ENCODE measurements at regions not wholly inside any gene's neighbourhood (a gene's known extent, or its start where the extent isn't known, plus 50 kb on each side); places are given as distances from the start of the nearest gene placed in this dataset.

DNA sequence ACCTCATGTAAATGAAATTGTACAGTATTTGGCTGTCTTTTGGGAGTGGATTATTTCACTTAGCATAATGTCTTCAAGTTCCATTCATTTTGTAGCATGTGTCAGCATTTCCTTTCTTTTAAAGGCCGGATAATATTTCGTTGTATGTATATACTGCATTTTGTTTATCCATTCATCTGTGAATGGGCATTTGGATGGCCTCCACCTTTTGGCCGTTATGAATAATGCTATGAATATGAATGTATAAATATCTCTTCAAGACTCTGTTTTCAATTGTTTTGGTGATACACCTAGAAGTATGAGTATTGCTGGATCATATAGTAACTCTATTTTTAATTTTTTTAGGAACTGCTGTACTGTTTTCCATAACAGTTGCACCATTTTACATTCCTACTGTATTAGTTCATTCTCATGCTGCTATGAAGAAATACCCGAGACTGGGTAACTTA, 164.9 kb downstream of the DYRK2 start:
- TF ChIP-seq, protein P1, sequence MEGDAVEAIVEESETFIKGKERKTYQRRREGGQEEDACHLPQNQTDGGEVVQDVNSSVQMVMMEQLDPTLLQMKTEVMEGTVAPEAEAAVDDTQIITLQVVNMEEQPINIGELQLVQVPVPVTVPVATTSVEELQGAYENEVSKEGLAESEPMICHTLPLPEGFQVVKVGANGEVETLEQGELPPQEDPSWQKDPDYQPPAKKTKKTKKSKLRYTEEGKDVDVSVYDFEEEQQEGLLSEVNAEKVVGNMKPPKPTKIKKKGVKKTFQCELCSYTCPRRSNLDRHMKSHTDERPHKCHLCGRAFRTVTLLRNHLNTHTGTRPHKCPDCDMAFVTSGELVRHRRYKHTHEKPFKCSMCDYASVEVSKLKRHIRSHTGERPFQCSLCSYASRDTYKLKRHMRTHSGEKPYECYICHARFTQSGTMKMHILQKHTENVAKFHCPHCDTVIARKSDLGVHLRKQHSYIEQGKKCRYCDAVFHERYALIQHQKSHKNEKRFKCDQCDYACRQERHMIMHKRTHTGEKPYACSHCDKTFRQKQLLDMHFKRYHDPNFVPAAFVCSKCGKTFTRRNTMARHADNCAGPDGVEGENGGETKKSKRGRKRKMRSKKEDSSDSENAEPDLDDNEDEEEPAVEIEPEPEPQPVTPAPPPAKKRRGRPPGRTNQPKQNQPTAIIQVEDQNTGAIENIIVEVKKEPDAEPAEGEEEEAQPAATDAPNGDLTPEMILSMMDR (IDR thresholded peaks at IDR 0.05; ENCODE audit: poor library complexity), result no peak
- no peak for TF ChIP-seq EZH2phosphoT487 (IDR thresholded peaks at IDR 0.05; ENCODE audit: low read depth, severe bottlenecking, unreplicated experiment)

All from hepatocyte (in vitro differentiated cells).